H1 (cell line): ENCODE measurements at regions not wholly inside any gene's neighbourhood (a gene's known extent, or its start where the extent isn't known, plus 50 kb on each side); places are given as distances from the start of the nearest gene placed in this dataset.

Experiments used
- CTCF ChIA-PET: fragments of 300-600 bp; sonication (Branson Sonifier 250); formaldehyde crosslinking; loops from one replicate; lab custom pipeline; 2021; ENCODE audit not compliant: partially characterized antibody; lab: Charles Lee
- POLR2A ChIA-PET: fragments of 300-600 bp; sonication (Branson Sonifier 250); formaldehyde crosslinking; loops from one replicate; lab custom pipeline; 2021; ENCODE audit warnings: inconsistent platforms; ENCODE audit not compliant: partially characterized antibody; lab: Charles Lee
- DNase-seq, 2 experiments: peaks; one replicate each; pipeline versions ENCODE4 v3.0.0 to v3.0.0-alpha.2; 2010 to 2022; ENCODE audit warnings: low spot score in 2 of 2, low read depth in 1 of 2, mixed read lengths in 1 of 2
- FAIRE-seq: peaks from 2 replicates; lab custom pipeline; 2011; peaks lifted over from hg19 to GRCh38; lab: Jason Lieb, UNC
- H2AFZ ChIP-seq: 2 replicates; pipeline ENCODE4 v1.8.1; 2012; ENCODE audit warnings: low read length, inconsistent platforms
- H2AK5ac ChIP-seq: 2 replicates; pipeline ENCODE4 v1.6.1; 2013; ENCODE audit warnings: low read depth, low read length
- H2BK120ac ChIP-seq: replicated peaks from 2 replicates; pipeline ENCODE3; 2013; ENCODE audit warnings: low read depth, low read length, inconsistent platforms
- H2BK12ac ChIP-seq: 2 replicates; pipeline ENCODE4 v1.6.1; 2013; ENCODE audit warnings: low read depth, low read length
- H2BK15ac ChIP-seq: 2 replicates; pipeline ENCODE4 v1.6.1; 2013; ENCODE audit warnings: low read length
- H2BK20ac ChIP-seq: 2 replicates; pipeline ENCODE4 v1.6.1; 2013; ENCODE audit warnings: low read length
- H2BK5ac ChIP-seq: 2 replicates; pipeline ENCODE4 v1.6.1; 2013; ENCODE audit warnings: low read depth, low read length
- H3K14ac ChIP-seq: 2 replicates; pipeline ENCODE4 v1.6.1; 2013; ENCODE audit warnings: inconsistent platforms; ENCODE audit not compliant: insufficient read length
- H3K18ac ChIP-seq: 2 replicates; pipeline ENCODE4 v1.6.1; 2013; ENCODE audit warnings: low read length; ENCODE audit errors: extremely low read depth
- H3K23ac ChIP-seq: 2 replicates; pipeline ENCODE4 v1.6.1; 2013; ENCODE audit warnings: inconsistent platforms; ENCODE audit not compliant: insufficient read length
- H3K23me2 ChIP-seq: 2 replicates; pipeline ENCODE4 v1.6.1; 2013; ENCODE audit warnings: low read depth, low read length
- H3K27ac ChIP-seq: 2 replicates; pipeline ENCODE4 v1.6.1; 2011; ENCODE audit warnings: low read depth, low read length, inconsistent platforms
- H3K27me3 ChIP-seq, 4 experiments: replicated peaks in 1 of 4; 1 replicate in 1 of 4; 2 replicates in 3 of 4; pipeline versions ENCODE4 v1.6.1 to v1.8.1; 2011 to 2013; ENCODE audit warnings: low read length in 3 of 4, mild to moderate bottlenecking in 3 of 4, inconsistent platforms in 2 of 4, mixed read lengths in 2 of 4, moderate library complexity in 1 of 4; ENCODE audit not compliant: control insufficient read depth in 3 of 4, insufficient read depth in 3 of 4; ENCODE audit errors: extremely low read depth in 1 of 4
- H3K36me3 ChIP-seq, 4 experiments: 2 replicates each; pipeline versions ENCODE4 v1.6.1 to v1.8.1; 2011 to 2013; ENCODE audit warnings: mild to moderate bottlenecking in 4 of 4, low read length in 3 of 4, moderate library complexity in 2 of 4, control low read depth in 1 of 4, inconsistent platforms in 1 of 4; ENCODE audit not compliant: insufficient read depth in 4 of 4, control insufficient read depth in 2 of 4
- H3K4ac ChIP-seq: replicated peaks from 2 replicates; pipeline ENCODE3; 2013; ENCODE audit warnings: low read length, low read depth, mixed read lengths, inconsistent platforms; ENCODE audit not compliant: insufficient read length
- H3K4me1 ChIP-seq, 4 experiments: replicated peaks in 1 of 4; 1 replicate in 1 of 4; 2 replicates in 3 of 4; pipeline versions ENCODE4 v1.6.1 to v1.8.1; 2011 to 2013; ENCODE audit warnings: low read length in 3 of 4, inconsistent platforms in 2 of 4, mixed read lengths in 1 of 4; ENCODE audit not compliant: insufficient read depth in 4 of 4, control insufficient read depth in 3 of 4
- H3K4me2 ChIP-seq, 2 experiments: 2 replicates each; pipeline versions ENCODE4 v1.6.1 to v1.8.1; 2011 to 2013; ENCODE audit warnings: low read depth in 2 of 2, low read length in 2 of 2, control low read depth in 1 of 2, inconsistent platforms in 1 of 2, mild to moderate bottlenecking in 1 of 2; ENCODE audit not compliant: insufficient read depth in 1 of 2
- H3K4me3 ChIP-seq, 4 experiments: fragments of 200-600, 300-600 bp in 1 of 4; sonication (generic), shearing (Covaris generic), sonication (Bioruptor Twin) in 1 of 4; 2 replicates each; pipeline versions ENCODE4 v1.5.1 to v1.8.1; 2011 to 2016; ENCODE audit warnings: low read length in 4 of 4, low read depth in 3 of 4, control low read depth in 2 of 4, inconsistent platforms in 2 of 4, mild to moderate bottlenecking in 2 of 4, mixed read lengths in 1 of 4, moderate library complexity in 1 of 4; ENCODE audit not compliant: insufficient read depth in 2 of 4; ENCODE audit errors: extremely low read depth in 1 of 4
- H3K56ac ChIP-seq: replicated peaks from 2 replicates; pipeline ENCODE3; 2013; ENCODE audit warnings: low read depth, mild to moderate bottlenecking, mixed read lengths, low read length, inconsistent platforms; ENCODE audit not compliant: insufficient read length
- H3K79me1 ChIP-seq: 2 replicates; pipeline ENCODE4 v1.6.1; 2013; ENCODE audit warnings: low read depth, low read length, control low read depth
- H3K79me2 ChIP-seq, 2 experiments: 2 replicates each; pipeline versions ENCODE4 v1.6.1 to v1.8.1; 2012 to 2013; ENCODE audit warnings: low read length in 2 of 2, mild to moderate bottlenecking in 2 of 2, inconsistent platforms in 1 of 2; ENCODE audit not compliant: insufficient read depth in 2 of 2, control insufficient read depth in 1 of 2
- H3K9ac ChIP-seq, 4 experiments: replicated peaks in 1 of 4; 1 replicate in 1 of 4; 2 replicates in 3 of 4; pipeline versions ENCODE4 v1.6.1 to v1.8.1; 2011 to 2013; ENCODE audit warnings: low read depth in 3 of 4, low read length in 3 of 4, control low read depth in 2 of 4, mild to moderate bottlenecking in 2 of 4, moderate library complexity in 2 of 4, inconsistent platforms in 1 of 4; ENCODE audit errors: extremely low read depth in 1 of 4
- H3K9me3 ChIP-seq, 2 experiments: 2 replicates each; pipeline versions ENCODE4 v1.6.1 to v1.8.1; 2012 to 2013; ENCODE audit warnings: mild to moderate bottlenecking in 2 of 2, moderate library complexity in 2 of 2, control low read depth in 1 of 2, inconsistent platforms in 1 of 2, low read depth in 1 of 2, low read length in 1 of 2, mixed read lengths in 1 of 2; ENCODE audit not compliant: insufficient read depth in 2 of 2
- H4K20me1 ChIP-seq, 2 experiments: replicated peaks in 1 of 2; 2 replicates each; pipeline versions ENCODE3 to v1.8.1; 2011 to 2013; ENCODE audit warnings: inconsistent platforms in 2 of 2, low read length in 2 of 2, mild to moderate bottlenecking in 1 of 2; ENCODE audit not compliant: insufficient read depth in 2 of 2, control insufficient read depth in 1 of 2
- H4K5ac ChIP-seq: 2 replicates; pipeline ENCODE4 v1.6.1; 2013; ENCODE audit warnings: low read length, low read depth, mixed read lengths, inconsistent platforms; ENCODE audit not compliant: insufficient read length
- H4K8ac ChIP-seq: 2 replicates; pipeline ENCODE4 v1.8.0; 2013; ENCODE audit warnings: mild to moderate bottlenecking, moderate library complexity, low read length, inconsistent platforms; ENCODE audit not compliant: insufficient read depth; ENCODE audit errors: extremely low read depth
- H4K91ac ChIP-seq: replicated peaks from 2 replicates; pipeline ENCODE3; 2013; ENCODE audit warnings: low read length, mixed read lengths, inconsistent platforms; ENCODE audit not compliant: insufficient read length
- BCL11A ChIP-seq, 2 experiments: IDR thresholded peaks; one replicate each; pipeline ENCODE4 v1.6.1; 2011; ENCODE audit warnings: low read depth in 2 of 2, low read length in 2 of 2, mild to moderate bottlenecking in 2 of 2
- CBX8 ChIP-seq: fragments of 300-800, 300-1000 bp; sonication (generic); IDR thresholded peaks from 2 replicates; pipeline ENCODE4 v1.7.1; 2016; ENCODE audit warnings: low read depth, low read length, borderline replicate concordance
- CHD2 ChIP-seq: IDR thresholded peaks from 2 replicates; pipeline ENCODE4 v1.6.1; 2012; ENCODE audit warnings: low read length, improper control_type of control experiment
- CTBP2 ChIP-seq: IDR thresholded peaks from 2 replicates; pipeline ENCODE4 v1.7.0; 2011; ENCODE audit warnings: borderline replicate concordance, mild to moderate bottlenecking, moderate library complexity, mixed read lengths, low read length; ENCODE audit not compliant: insufficient read depth, insufficient read length
- EP300 ChIP-seq, 2 experiments: IDR thresholded peaks; 1 replicate in 1 of 2; 2 replicates in 1 of 2; pipeline ENCODE4 v1.6.1; 2011 to 2012; ENCODE audit warnings: low read depth in 2 of 2, low read length in 2 of 2, mild to moderate bottlenecking in 2 of 2, borderline replicate concordance in 1 of 2, inconsistent platforms in 1 of 2, moderate library complexity in 1 of 2
- GABPA ChIP-seq: IDR thresholded peaks from 2 replicates; pipeline ENCODE4 v1.6.1; 2011; ENCODE audit warnings: mild to moderate bottlenecking, low read length, moderate library complexity, borderline replicate concordance; ENCODE audit not compliant: insufficient read depth
- NRF1 ChIP-seq: IDR thresholded peaks from 2 replicates; pipeline ENCODE4 v1.6.1; 2011; ENCODE audit warnings: mild to moderate bottlenecking, low read depth, low read length, improper control_type of control experiment
- PHF8 ChIP-seq: fragments of 200-600 bp; sonication (generic); conservative IDR thresholded peaks from 2 replicates; pipeline ENCODE4 v1.7.1; 2012; ENCODE audit warnings: low read depth, mild to moderate bottlenecking, inconsistent platforms, low read length, moderate library complexity
- POLR2AphosphoS5 ChIP-seq: IDR thresholded peaks from 2 replicates; pipeline ENCODE4 v1.6.1; 2011; ENCODE audit warnings: low read depth, low read length
- RBBP5 ChIP-seq: IDR thresholded peaks from 2 replicates; pipeline ENCODE4 v1.7.1; 2012; ENCODE audit warnings: low read depth, mild to moderate bottlenecking, inconsistent platforms, low read length, moderate library complexity, borderline replicate concordance
- RXRA ChIP-seq: IDR thresholded peaks from 2 replicates; pipeline ENCODE4 v1.6.1; 2011; ENCODE audit warnings: low read depth, mild to moderate bottlenecking, low read length, moderate library complexity; ENCODE audit not compliant: insufficient read depth
- TAF7 ChIP-seq: optimal IDR thresholded peaks from 2 replicates; pipeline ENCODE3; 2011; ENCODE audit warnings: low read depth, mild to moderate bottlenecking, inconsistent platforms, low read length, moderate library complexity, borderline replicate concordance
- TCF12 ChIP-seq: IDR thresholded peaks from 2 replicates; pipeline ENCODE4 v1.6.1; 2011; ENCODE audit warnings: low read depth, mild to moderate bottlenecking, low read length
- WGBS, 2 experiments: shearing (Covaris generic) in 1 of 2; methylation state at CpG; one replicate each; pipeline versions ENCODE4 v1.1.6 to v1.1.7; 2013 to 2015; ENCODE audit warnings: low lambda C conversion rate in 2 of 2, mixed read lengths in 2 of 2, inconsistent platforms in 1 of 2, low coverage in 1 of 2, missing lambda C conversion rate in 1 of 2; ENCODE audit not compliant: insufficient replicate concordance in 2 of 2, insufficient coverage in 1 of 2, insufficient read length in 1 of 2; ENCODE audit errors: extremely low coverage in 1 of 2, missing lambda C conversion rate in 1 of 2; 5-methylcytosine and 5-hydroxymethylcytosine counted together
- TF ChIP-seq, protein P1 (sequence below): IDR thresholded peaks from 2 replicates; pipeline ENCODE4 v1.6.1; 2011; ENCODE audit warnings: low read length, improper control_type of control experiment

DNA sequence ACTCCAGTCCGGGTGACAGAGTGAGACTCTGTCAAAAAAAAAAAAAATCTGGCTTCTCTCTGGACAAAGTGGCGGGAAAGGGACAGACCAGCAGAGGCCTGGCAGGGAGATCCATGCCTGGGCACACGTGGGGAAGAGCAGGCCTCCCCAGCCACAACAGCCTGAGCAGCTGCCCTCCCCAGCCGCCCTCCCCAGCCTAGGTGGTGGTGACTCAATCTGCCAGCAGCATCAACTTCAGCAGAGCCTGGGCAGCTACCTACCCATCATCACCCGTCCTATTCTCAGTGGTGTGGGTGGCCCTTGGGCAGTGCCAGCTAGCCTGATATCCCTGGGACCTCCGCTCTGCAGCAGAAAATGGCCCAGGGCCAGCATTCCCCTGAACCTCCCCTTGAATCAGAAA is 612.4 kb downstream of the FBXO15 start:
- H3K14ac ChIP-seq, result no peak overlapping the region
- CTCF ChIA-PET, result interaction anchor here (1.9 kb wide), 1 partner anchor 15 kb away, joined by 5 read pairs; no protein-coding TSS in a partner anchor
- H3K27ac ChIP-seq, result no peak overlapping the region
- TF ChIP-seq EP300 (IDR thresholded peaks at IDR 0.05; ENCODE audit: borderline replicate concordance in 1 of 2, low read depth in 2 of 2, low read length in 2 of 2), result no peak
- TF ChIP-seq POLR2AphosphoS5, result no peak
- TF ChIP-seq CBX8, result no peak
- TF ChIP-seq RBBP5, result no peak
- TF ChIP-seq, protein P1, sequence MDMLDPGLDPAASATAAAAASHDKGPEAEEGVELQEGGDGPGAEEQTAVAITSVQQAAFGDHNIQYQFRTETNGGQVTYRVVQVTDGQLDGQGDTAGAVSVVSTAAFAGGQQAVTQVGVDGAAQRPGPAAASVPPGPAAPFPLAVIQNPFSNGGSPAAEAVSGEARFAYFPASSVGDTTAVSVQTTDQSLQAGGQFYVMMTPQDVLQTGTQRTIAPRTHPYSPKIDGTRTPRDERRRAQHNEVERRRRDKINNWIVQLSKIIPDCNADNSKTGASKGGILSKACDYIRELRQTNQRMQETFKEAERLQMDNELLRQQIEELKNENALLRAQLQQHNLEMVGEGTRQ, result no peak
- TF ChIP-seq CHD2, result no peak
- no peak for TF ChIP-seq TAF7
- no peak for TF ChIP-seq PHF8
- TF ChIP-seq GABPA, result no peak
- TF ChIP-seq CTBP2, result no peak
- TF ChIP-seq TCF12, result no peak
- TF ChIP-seq BCL11A (IDR thresholded peaks at IDR 0.05; ENCODE audit: low read depth in 2 of 2, low read length in 2 of 2), result no peak
- TF ChIP-seq NRF1, result no peak
- TF ChIP-seq RXRA, result no peak

More for the DNA sequence above, 612.4 kb downstream of the FBXO15 start:
- no peak overlapping the region for H3K9ac ChIP-seq
- H4K91ac ChIP-seq, result no peak overlapping the region
- 89% methylated on average over 5 of the region's 6 CpGs; no CpG with 5 or more reads in 1 of the 2 experiments for WGBS, 2 experiments
- no peaks in the 10 kb centered on the region for H3K79me1 ChIP-seq
- no peak overlapping the region for H2BK20ac ChIP-seq
- no peak overlapping the region for H3K23ac ChIP-seq
- H3K27me3 ChIP-seq, result no peaks in the 10 kb centered on the region
- no peak overlapping the region for H2BK5ac ChIP-seq
- H3K56ac ChIP-seq, result no peak overlapping the region
- POLR2A ChIA-PET, result no interaction called here
- H3K18ac ChIP-seq, result no peak overlapping the region
- H2AK5ac ChIP-seq, result no peak overlapping the region
- no peaks in the 10 kb centered on the region for H3K9me3 ChIP-seq
- H3K4me1 ChIP-seq, result no peaks in the 10 kb centered on the region
- H3K79me2 ChIP-seq, result no peaks in the 10 kb centered on the region
- H3K4me3 ChIP-seq, result no peak overlapping the region
- no peak for DNase-seq
- no peak for FAIRE-seq
- H4K8ac ChIP-seq, result no peak overlapping the region
- no peak overlapping the region for H4K5ac ChIP-seq
- no peak overlapping the region for H2BK12ac ChIP-seq
- no peaks in the 10 kb centered on the region for H3K23me2 ChIP-seq
- H4K20me1 ChIP-seq, result no peaks in the 10 kb centered on the region
- H2AFZ ChIP-seq, result no peak overlapping the region
- H3K4ac ChIP-seq, result no peak overlapping the region
- no peak overlapping the region for H2BK120ac ChIP-seq
- H3K4me2 ChIP-seq, result no peak overlapping the region
- no peak overlapping the region for H2BK15ac ChIP-seq
- no peaks in the 10 kb centered on the region for H3K36me3 ChIP-seq
